ENCODE measurements at regions not wholly inside any gene's neighbourhood (a gene's known extent, or its start where the extent isn't known, plus 50 kb on each side); places are given as distances from the start of the nearest gene placed in this dataset.

GRCh38 chr9:95715868-95716435 is 159.5 kb upstream of the ERCC6L2 start:
- no peak for TF ChIP-seq POLR2AphosphoS5 (IDR thresholded peaks at IDR 0.05; ENCODE audit: low read depth, low read length)

DNA sequence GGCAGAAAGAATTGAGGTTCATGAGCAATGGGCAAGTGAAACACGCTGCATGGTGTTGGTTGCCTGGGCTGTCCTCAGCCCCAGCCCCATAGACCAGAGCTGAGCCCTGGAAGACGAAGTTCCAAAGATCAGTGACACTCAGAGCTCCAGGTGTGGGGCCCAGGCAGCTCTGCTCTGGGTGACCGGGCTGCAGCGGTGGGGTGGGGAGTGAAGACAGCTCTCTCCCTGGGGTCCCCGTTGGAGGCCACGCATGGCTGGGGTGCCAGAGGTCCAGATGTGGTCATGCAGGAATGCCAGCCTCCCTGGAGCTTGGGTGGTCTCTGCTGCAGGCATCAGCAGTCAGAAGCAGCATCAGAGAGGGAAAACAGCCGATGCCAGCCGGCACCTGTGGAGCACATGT is 165.0 kb upstream of the ERCC6L2 start:
- TF ChIP-seq POLR2AphosphoS5 (IDR thresholded peaks at IDR 0.05; ENCODE audit: low read depth, low read length): no peak
- TF ChIP-seq FOXP2 (optimal IDR thresholded peaks at IDR 0.05; ENCODE audit: borderline replicate concordance, extremely low read depth, extremely low read length, insufficient read depth): no peak
- no peak for TF ChIP-seq SIN3A (IDR thresholded peaks at IDR 0.05; ENCODE audit: borderline replicate concordance, insufficient read depth, low read length)
- TF ChIP-seq TAF1 (IDR thresholded peaks at IDR 0.05; ENCODE audit: borderline replicate concordance, insufficient read depth, low read length): no peak
- no peak for TF ChIP-seq REST (IDR thresholded peaks at IDR 0.05; ENCODE audit: insufficient read depth in 1 of 2, low read depth in 2 of 2, low read length in 2 of 2)

- TF ChIP-seq REST (IDR thresholded peaks at IDR 0.05; ENCODE audit: insufficient read depth in 1 of 2, low read depth in 2 of 2, low read length in 2 of 2): no peak
- TF ChIP-seq FOXP2 (optimal IDR thresholded peaks at IDR 0.05; ENCODE audit: borderline replicate concordance, extremely low read depth, extremely low read length, insufficient read depth): no peak
- no peak for TF ChIP-seq TAF1 (IDR thresholded peaks at IDR 0.05; ENCODE audit: borderline replicate concordance, insufficient read depth, low read length)
- TF ChIP-seq SIN3A (IDR thresholded peaks at IDR 0.05; ENCODE audit: borderline replicate concordance, insufficient read depth, low read length): no peak
Observed at GRCh38 chr9:95696701-95697100, 178.8 kb upstream of the ERCC6L2 start.

- no peak for TF ChIP-seq TAF1 (IDR thresholded peaks at IDR 0.05; ENCODE audit: borderline replicate concordance, insufficient read depth, low read length)
Observed at GRCh38 chr9:95691435-95691834, 174.7 kb upstream of the PTCH1 start.

- TF ChIP-seq SIN3A (IDR thresholded peaks at IDR 0.05; ENCODE audit: borderline replicate concordance, insufficient read depth, low read length) (no peak), POLR2AphosphoS5 (IDR thresholded peaks at IDR 0.05; ENCODE audit: low read depth, low read length) (no peak), TAF1 (IDR thresholded peaks at IDR 0.05; ENCODE audit: borderline replicate concordance, insufficient read depth, low read length) (no peak), FOXP2 (optimal IDR thresholded peaks at IDR 0.05; ENCODE audit: borderline replicate concordance, extremely low read depth, extremely low read length, insufficient read depth) (no peak), REST (IDR thresholded peaks at IDR 0.05; ENCODE audit: insufficient read depth in 1 of 2, low read depth in 2 of 2, low read length in 2 of 2) (no peak)
Observed at GRCh38 chr9:95689669-95690068, 172.9 kb upstream of the PTCH1 start.

GRCh38 chr9:95684516-95684915 is 167.7 kb upstream of the PTCH1 start:
- no peak for TF ChIP-seq FOXP2 (optimal IDR thresholded peaks at IDR 0.05; ENCODE audit: borderline replicate concordance, extremely low read depth, extremely low read length, insufficient read depth)

DNA sequence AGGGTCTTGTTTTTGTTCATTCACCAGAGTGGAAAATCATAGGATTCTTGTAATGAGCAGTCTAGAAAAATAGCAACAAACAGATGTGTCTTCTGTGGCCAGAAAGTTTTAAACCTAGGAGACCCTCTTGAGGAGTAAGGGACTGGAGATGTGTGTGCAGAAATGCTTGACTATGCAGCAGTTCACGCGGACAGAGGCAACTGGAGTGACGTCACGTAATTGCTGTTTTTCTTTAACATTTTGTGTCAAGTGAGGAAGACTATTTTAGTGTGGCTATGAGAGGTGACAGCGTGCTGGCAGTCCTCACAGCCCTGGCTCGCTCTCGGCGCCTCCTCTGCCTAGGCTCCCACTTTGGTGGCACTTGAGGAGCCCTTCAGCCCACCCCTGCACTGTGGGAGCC is 163.1 kb upstream of the PTCH1 start:
- TF ChIP-seq TAF1 (IDR thresholded peaks at IDR 0.05; ENCODE audit: borderline replicate concordance, insufficient read depth, low read length) (no peak), REST (IDR thresholded peaks at IDR 0.05; ENCODE audit: insufficient read depth in 1 of 2, low read depth in 2 of 2, low read length in 2 of 2) (no peak), SIN3A (IDR thresholded peaks at IDR 0.05; ENCODE audit: borderline replicate concordance, insufficient read depth, low read length) (no peak), POLR2AphosphoS5 (IDR thresholded peaks at IDR 0.05; ENCODE audit: low read depth, low read length) (no peak), FOXP2 (optimal IDR thresholded peaks at IDR 0.05; ENCODE audit: borderline replicate concordance, extremely low read depth, extremely low read length, insufficient read depth) (no peak)

Measured in PFSK-1 (cell line).